ENCODE measurements at regions not wholly inside any gene's neighbourhood (a gene's known extent, or its start where the extent isn't known, plus 50 kb on each side); places are given as distances from the start of the nearest gene placed in this dataset.

DNA sequence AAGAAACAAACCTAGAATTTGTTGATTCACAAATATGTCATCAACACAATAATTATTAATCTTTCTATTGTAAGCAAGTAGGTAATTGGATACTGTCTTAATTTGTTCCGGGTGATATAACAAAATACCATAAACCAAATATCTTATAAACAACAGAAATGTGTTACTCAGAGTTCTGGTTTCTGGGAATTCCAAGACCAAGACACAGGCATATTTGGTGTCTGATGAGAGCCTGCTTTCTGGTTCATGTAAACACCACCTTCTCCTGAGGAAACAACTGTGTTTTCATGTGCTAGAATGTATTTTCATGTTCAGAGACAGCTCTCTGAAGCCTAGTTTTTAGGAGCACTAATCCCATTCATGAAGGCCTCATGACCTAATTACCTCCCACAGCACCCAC is 1819.5 kb downstream of the SLITRK5 start:
- H2AK9ac ChIP-seq (replicated peaks; ENCODE audit: low read depth, low read length, poor library complexity): no peak overlapping the region
- H2BK5ac ChIP-seq (ENCODE audit: low read depth, low read length, poor library complexity, severe bottlenecking): no peak overlapping the region
- no peaks in the 10 kb centered on the region for H3K9me3 ChIP-seq (ENCODE audit: control insufficient read depth, insufficient read depth, low read length)
- intact Hi-C loops (cut with micrococcal nuclease) (no loop called here), in situ Hi-C loops (cut with MboI; ENCODE audit: low sequenced_read_pairs) (no loop called here), dilution Hi-C loops (cut with HindIII; ENCODE audit: low sequenced_read_pairs, unreplicated experiment) (no loop called here)
- H3K4me3 ChIP-seq (ENCODE audit: insufficient read depth, low read depth, low read length): no peak overlapping the region
- H2BK20ac ChIP-seq (ENCODE audit: low read depth, low read length): no peak overlapping the region
- DNase-seq: no peak
- H4K20me1 ChIP-seq (ENCODE audit: insufficient read depth, low read length): no peaks in the 10 kb centered on the region
- H3K14ac ChIP-seq (replicated peaks; ENCODE audit: low read depth, low read length): no peak overlapping the region
- no peak overlapping the region for H3K23ac ChIP-seq (ENCODE audit: low read depth, low read length)
- no peak overlapping the region for H2AK5ac ChIP-seq (ENCODE audit: low read depth, low read length)
- no peak overlapping the region for H2BK15ac ChIP-seq (ENCODE audit: low read depth, low read length)
- H3K18ac ChIP-seq (ENCODE audit: low read depth, low read length): no peak overlapping the region
- BruUV-seq (replicated peaks): no TSS peak
- no peak overlapping the region for H3K27ac ChIP-seq (ENCODE audit: insufficient read depth, low read length)
- no peak overlapping the region for H3K4me2 ChIP-seq (ENCODE audit: low read depth, low read length)
- H3K27me3 ChIP-seq (ENCODE audit: control insufficient read depth, insufficient read depth, low read length): no peaks in the 10 kb centered on the region
- ChIA-PET CTCF (no interaction called here), POLR2A (ENCODE audit: unreplicated experiment) (no interaction called here)
- no peaks in the 10 kb centered on the region for H3K4me1 ChIP-seq (ENCODE audit: control insufficient read depth, insufficient read depth, low read length)
- no peak overlapping the region for H4K8ac ChIP-seq (ENCODE audit: low read depth in 2 of 2, low read length in 2 of 2)
- H3K9me1 ChIP-seq (ENCODE audit: insufficient read depth, low read length): no peaks in the 10 kb centered on the region
- H3K36me3 ChIP-seq (ENCODE audit: control insufficient read depth, insufficient read depth, low read length): no peaks in the 10 kb centered on the region
- no peak overlapping the region for H3K9ac ChIP-seq (ENCODE audit: low read depth, low read length)
- H3K79me1 ChIP-seq (ENCODE audit: low read depth in 1 of 2, low read length in 2 of 2): no peaks in the 10 kb centered on the region
- H2AFZ ChIP-seq (replicated peaks; ENCODE audit: low read length, poor library complexity): no peak overlapping the region
- H4K5ac ChIP-seq (ENCODE audit: low read depth, low read length): no peak overlapping the region
- H3K56ac ChIP-seq (ENCODE audit: extremely low read depth, insufficient read depth, low read length): no peak overlapping the region
- no CpG with 5 or more reads among the region's 1 CpG for WGBS, 2 experiments (ENCODE audit: extremely low coverage in 2 of 2, insufficient read length in 1 of 2)
- no peak for TF ChIP-seq CHD1 (IDR thresholded peaks at IDR 0.05; ENCODE audit: low read depth, low read length)
- TF ChIP-seq BHLHE40 (IDR thresholded peaks at IDR 0.05; ENCODE audit: low read depth, low read length): no peak
- no peak for TF ChIP-seq FOS (IDR thresholded peaks at IDR 0.05; ENCODE audit: low read depth, low read length)
- TF ChIP-seq, protein P1, sequence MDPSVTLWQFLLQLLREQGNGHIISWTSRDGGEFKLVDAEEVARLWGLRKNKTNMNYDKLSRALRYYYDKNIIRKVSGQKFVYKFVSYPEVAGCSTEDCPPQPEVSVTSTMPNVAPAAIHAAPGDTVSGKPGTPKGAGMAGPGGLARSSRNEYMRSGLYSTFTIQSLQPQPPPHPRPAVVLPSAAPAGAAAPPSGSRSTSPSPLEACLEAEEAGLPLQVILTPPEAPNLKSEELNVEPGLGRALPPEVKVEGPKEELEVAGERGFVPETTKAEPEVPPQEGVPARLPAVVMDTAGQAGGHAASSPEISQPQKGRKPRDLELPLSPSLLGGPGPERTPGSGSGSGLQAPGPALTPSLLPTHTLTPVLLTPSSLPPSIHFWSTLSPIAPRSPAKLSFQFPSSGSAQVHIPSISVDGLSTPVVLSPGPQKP (IDR thresholded peaks at IDR 0.05; ENCODE audit: borderline replicate concordance, low read depth, low read length): no peak
- no peak for TF ChIP-seq RAD21 (IDR thresholded peaks at IDR 0.05; ENCODE audit: low read length)
- TF ChIP-seq NFE2L2 (IDR thresholded peaks at IDR 0.05; ENCODE audit: low read depth, low read length): no peak
- TF ChIP-seq, protein P2, sequence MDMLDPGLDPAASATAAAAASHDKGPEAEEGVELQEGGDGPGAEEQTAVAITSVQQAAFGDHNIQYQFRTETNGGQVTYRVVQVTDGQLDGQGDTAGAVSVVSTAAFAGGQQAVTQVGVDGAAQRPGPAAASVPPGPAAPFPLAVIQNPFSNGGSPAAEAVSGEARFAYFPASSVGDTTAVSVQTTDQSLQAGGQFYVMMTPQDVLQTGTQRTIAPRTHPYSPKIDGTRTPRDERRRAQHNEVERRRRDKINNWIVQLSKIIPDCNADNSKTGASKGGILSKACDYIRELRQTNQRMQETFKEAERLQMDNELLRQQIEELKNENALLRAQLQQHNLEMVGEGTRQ (IDR thresholded peaks at IDR 0.05; ENCODE audit: low read depth, low read length): no peak
- TF ChIP-seq RFX5 (IDR thresholded peaks at IDR 0.05; ENCODE audit: low read depth, low read length): no peak
- no peak for TF ChIP-seq RCOR1 (IDR thresholded peaks at IDR 0.05; ENCODE audit: insufficient replicate concordance, low read length)
- H3K4ac ChIP-seq (ENCODE audit: low read depth, low read length): no peak overlapping the region
- ATAC-seq (ENCODE audit: low read depth): peak; percentile 48; the same call in 1 of the 2 replicates
- no peak overlapping the region for H4K91ac ChIP-seq (ENCODE audit: insufficient read depth, low read depth, low read length)
- H2BK120ac ChIP-seq (ENCODE audit: low read depth, low read length): no peak overlapping the region

All from IMR-90 (cell line).